Esophagus muscularis mucosa (tissue), 2 donors: ENCODE measurements at regions not wholly inside any gene's neighbourhood (a gene's known extent, or its start where the extent isn't known, plus 50 kb on each side); places are given as distances from the start of the nearest gene placed in this dataset.

ENCODE experiments used
- EP300 ChIP-seq: sonication (generic); formaldehyde crosslinking; IDR thresholded peaks from one replicate; pipeline ENCODE4 v1.6.1; 2017; ENCODE audit warnings: antibody characterized with exemption
- POLR2A ChIP-seq: fragments of 450-650 bp; IDR thresholded peaks from one replicate; pipeline ENCODE4 v1.6.1; 2017; ENCODE audit warnings: antibody characterized with exemption, moderate library complexity, mild to moderate bottlenecking, low read depth

DNA sequence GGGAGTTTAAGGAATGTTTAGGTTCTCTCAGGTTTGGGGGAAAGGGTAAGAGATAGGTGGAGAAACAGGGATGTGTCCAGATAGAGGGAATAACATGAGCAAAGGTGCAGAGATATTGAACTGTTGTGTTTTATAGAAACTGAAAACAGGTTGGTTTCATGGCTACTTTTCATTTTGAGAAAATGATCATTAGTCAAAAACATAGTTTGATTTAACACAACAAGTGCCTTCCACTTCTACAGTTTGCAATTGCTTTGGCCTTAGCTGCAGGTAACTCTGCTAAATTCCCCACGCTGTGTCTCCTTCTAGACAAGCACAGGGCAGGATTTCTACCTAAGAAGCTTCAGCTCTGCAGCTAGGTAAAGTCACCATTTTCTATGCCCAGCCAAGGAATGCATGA, 124.9 kb downstream of the RGS2 start:
- TF ChIP-seq POLR2A (no peak), EP300 (no peak)
